Astrocyte of the cerebellum (primary cell): ENCODE measurements at regions not wholly inside any gene's neighbourhood (a gene's known extent, or its start where the extent isn't known, plus 50 kb on each side); places are given as distances from the start of the nearest gene placed in this dataset.

Experiments
- DNase-seq: peaks from one replicate; pipeline ENCODE4 v3.0.0-alpha.2; 2011; ENCODE audit warnings: low read depth
- H3K4me3 ChIP-seq: 2 replicates; pipeline ENCODE4 v1.5.1; 2011; ENCODE audit warnings: mild to moderate bottlenecking, low read depth, low read length, moderate library complexity
- CTCF ChIP-seq: IDR thresholded peaks from 2 replicates; pipeline ENCODE4 v1.5.1; 2012; ENCODE audit warnings: low read length, low read depth, moderate library complexity, mild to moderate bottlenecking; ENCODE audit errors: missing control alignments
- in situ Hi-C: cut with HindIII; loops from 2 replicates; pipeline ENCODE4 v1.10.0; 2017; ENCODE audit warnings: low sequenced_read_pairs

- no peak overlapping the region for H3K4me3 ChIP-seq
- no peak for TF ChIP-seq CTCF
- no peak for DNase-seq
- in situ Hi-C loops, result no loop called here
Measured at GRCh38 chr9:126132746-126133145, 193.9 kb upstream of the MVB12B start.

GRCh38 chr9:126144196-126144595, 182.4 kb upstream of the MVB12B start:
- in situ Hi-C loops, result no loop called here

GRCh38 chr9:126144603-126145456, 181.8 kb upstream of the MVB12B start:
- in situ Hi-C loops, result no loop called here
- no peak for DNase-seq
- no peak for TF ChIP-seq CTCF
- no peak overlapping the region for H3K4me3 ChIP-seq

More at GRCh38 chr9:126144196-126144595, 182.4 kb upstream of the MVB12B start:
- no peak for DNase-seq
- no peak for TF ChIP-seq CTCF
- no peak overlapping the region for H3K4me3 ChIP-seq

- in situ Hi-C loops, result no loop called here
- TF ChIP-seq CTCF, result no peak
- no peak overlapping the region for H3K4me3 ChIP-seq
- no peak for DNase-seq
Measured at GRCh38 chr9:126145887-126146253, 180.8 kb upstream of the MVB12B start.

GRCh38 chr9:126146254-126147145, 180.1 kb upstream of the MVB12B start:
- no peak overlapping the region for H3K4me3 ChIP-seq
- DNase-seq, result no peak
- in situ Hi-C loops, result no loop called here
- peak; percentile 41 for TF ChIP-seq CTCF

- in situ Hi-C loops, result no loop called here
- H3K4me3 ChIP-seq, result no peak overlapping the region
- TF ChIP-seq CTCF, result no peak
- DNase-seq, result no peak
Measured at GRCh38 chr9:126147186-126147935, 179.3 kb upstream of the MVB12B start.
